ENCODE measurements at regions not wholly inside any gene's neighbourhood (a gene's known extent, or its start where the extent isn't known, plus 50 kb on each side); places are given as distances from the start of the nearest gene placed in this dataset.

GRCh38 chr12:123080634-123081033 lies 70.3 kb downstream of the PITPNM2 start:
- CTCF ChIA-PET: interaction anchor here (0.6 to 1.1 kb wide), 2 partner anchors 44 to 216 kb away, joined by 3 read pairs; no protein-coding TSS in a partner anchor
- intact Hi-C loops (cut with micrococcal nuclease) (no loop called here), dilution Hi-C loops (cut with MboI; ENCODE audit: extremely low pct_ligation_motif_present, low sequenced_read_pairs) (no loop called here)

More at GRCh38 chr12:123080634-123081033, 70.3 kb downstream of the PITPNM2 start:
- TF ChIP-seq GATA2 (IDR thresholded peaks at IDR 0.05; ENCODE audit: insufficient read depth, insufficient read length, low read depth, low read length) (no peak), MYC (IDR thresholded peaks at IDR 0.05; ENCODE audit: low read depth, low read length) (no peak), JUN (IDR thresholded peaks at IDR 0.05; ENCODE audit: borderline replicate concordance, insufficient read depth, insufficient read length, low read depth) (no peak), EZH2 (IDR thresholded peaks at IDR 0.05; ENCODE audit: borderline replicate concordance, low read depth, low read length, severe bottlenecking) (no peak), POLR2A (IDR thresholded peaks at IDR 0.05; ENCODE audit: low read depth, low read length) (no peak), CTCF (IDR thresholded peaks at IDR 0.05; ENCODE audit: extremely low read depth in 1 of 2, insufficient read depth in 1 of 2, low read depth in 1 of 2, low read length in 2 of 2) (no peak), FOS (IDR thresholded peaks at IDR 0.05; ENCODE audit: borderline replicate concordance, insufficient read depth, low read length) (no peak), POLR2AphosphoS5 (IDR thresholded peaks at IDR 0.05; ENCODE audit: insufficient read depth, low read depth, low read length) (no peak), MAX (IDR thresholded peaks at IDR 0.05; ENCODE audit: insufficient read depth, insufficient read length) (no peak)
- no TSS peak for BruUV-seq (replicated peaks)
- POLR2A ChIA-PET: no interaction called here
- H3K79me2 ChIP-seq (ENCODE audit: control insufficient read depth, insufficient read depth, low read length): no peaks in the 10 kb centered on the region
- H3K27ac ChIP-seq (ENCODE audit: insufficient read depth, low read depth, low read length): no peak overlapping the region
- no peak overlapping the region for H3K4me2 ChIP-seq (ENCODE audit: insufficient read depth, low read length)
- H3K4me1 ChIP-seq (ENCODE audit: control insufficient read depth, extremely low read depth, insufficient read depth, low read length): peaks cover 16% of the 10 kb centered on the region
- H3K36me3 ChIP-seq (ENCODE audit: control insufficient read depth in 2 of 2, extremely low read depth in 1 of 2, insufficient read depth in 2 of 2, low read length in 2 of 2): no peaks in the 10 kb centered on the region
- H3K9me3 ChIP-seq (replicated peaks; ENCODE audit: control insufficient read depth, insufficient read depth, low read length): no peaks in the 10 kb centered on the region
- FAIRE-seq: no peak
- no peak overlapping the region for H3K4me3 ChIP-seq (replicated peaks in 1 of 3; ENCODE audit: insufficient read depth in 1 of 3, low read depth in 1 of 3, low read length in 3 of 3)
- no peak for DNase-seq (ENCODE audit: low read depth, low spot score)
- H3K9me1 ChIP-seq (replicated peaks; ENCODE audit: control insufficient read depth, extremely low read depth, insufficient read depth, low read length): no peaks in the 10 kb centered on the region
- no peaks in the 10 kb centered on the region for H4K20me1 ChIP-seq (replicated peaks; ENCODE audit: control insufficient read depth, extremely low read depth, insufficient read depth, low read length)
- no peaks in the 10 kb centered on the region for H3K27me3 ChIP-seq (ENCODE audit: control insufficient read depth in 2 of 2, insufficient read depth in 2 of 2, low read length in 2 of 2)
- H3K9ac ChIP-seq (replicated peaks; ENCODE audit: extremely low read depth, insufficient read depth, low read length): no peak overlapping the region
- H2AFZ ChIP-seq (ENCODE audit: low read depth, low read length): no peak overlapping the region

Data from endothelial cell of umbilical vein (primary cell).